ENCODE measurements at regions not wholly inside any gene's neighbourhood (a gene's known extent, or its start where the extent isn't known, plus 50 kb on each side); places are given as distances from the start of the nearest gene placed in this dataset.
"Not testable (repeated sequence)": the region's sequence is repeated elsewhere in the genome, so short reads cannot be mapped to it uniquely, and the experiment has no call there.

GRCh38 chr14:56000846-56001245, 117.4 kb upstream of the PELI2 start:
- in situ Hi-C loops (cut with HindIII; ENCODE audit: low sequenced_read_pairs) = no loop called here
- DNase-seq (ENCODE audit: low spot score) = no peak

- in situ Hi-C loops (cut with HindIII; ENCODE audit: low sequenced_read_pairs) = no loop called here
- DNase-seq (ENCODE audit: low spot score) = no peak
Observed at GRCh38 chr14:56002342-56002741, 115.9 kb upstream of the PELI2 start.

GRCh38 chr14:56002876-56003625, 115.2 kb upstream of the PELI2 start:
- in situ Hi-C loops (cut with HindIII; ENCODE audit: low sequenced_read_pairs) = no loop called here
- no peak for DNase-seq (ENCODE audit: low spot score)

GRCh38 chr14:56004323-56004722, 113.9 kb upstream of the PELI2 start:
- no peak for DNase-seq (ENCODE audit: low spot score)
- in situ Hi-C loops (cut with HindIII; ENCODE audit: low sequenced_read_pairs) = no loop called here

- in situ Hi-C loops (cut with HindIII; ENCODE audit: low sequenced_read_pairs) = no loop called here
- no peak for DNase-seq (ENCODE audit: low spot score)
Observed at GRCh38 chr14:56004786-56005185, 113.4 kb upstream of the PELI2 start.

GRCh38 chr14:56005191-56006053, 112.8 kb upstream of the PELI2 start:
- in situ Hi-C loops (cut with HindIII; ENCODE audit: low sequenced_read_pairs) = no loop called here
- DNase-seq (ENCODE audit: low spot score) = no peak

GRCh38 chr14:56007491-56007890, 110.7 kb upstream of the PELI2 start:
- in situ Hi-C loops (cut with HindIII; ENCODE audit: low sequenced_read_pairs) = not testable (repeated sequence)

GRCh38 chr14:56008150-56008549, 110.1 kb upstream of the PELI2 start:
- in situ Hi-C loops (cut with HindIII; ENCODE audit: low sequenced_read_pairs) = no loop called here
- no peak for DNase-seq (ENCODE audit: low spot score)

More at GRCh38 chr14:56007491-56007890, 110.7 kb upstream of the PELI2 start:
- DNase-seq (ENCODE audit: low spot score) = not testable (repeated sequence)

- in situ Hi-C loops (cut with HindIII; ENCODE audit: low sequenced_read_pairs) = not testable (repeated sequence)
Observed at GRCh38 chr14:56008661-56009060, 109.5 kb upstream of the PELI2 start.

GRCh38 chr14:56023661-56024081, 94.5 kb upstream of the PELI2 start:
- DNase-seq (ENCODE audit: low spot score) = no peak
- in situ Hi-C loops (cut with HindIII; ENCODE audit: low sequenced_read_pairs) = no loop called here

More at GRCh38 chr14:56008661-56009060, 109.5 kb upstream of the PELI2 start:
- DNase-seq (ENCODE audit: low spot score) = not testable (repeated sequence)

- peak; percentile 84 for DNase-seq (ENCODE audit: low spot score)
- in situ Hi-C loops (cut with HindIII; ENCODE audit: low sequenced_read_pairs) = no loop called here
Observed at GRCh38 chr14:56025191-56025590, 93.0 kb upstream of the PELI2 start.

- in situ Hi-C loops (cut with HindIII; ENCODE audit: low sequenced_read_pairs) = no loop called here
- DNase-seq (ENCODE audit: low spot score) = no peak
Observed at GRCh38 chr14:56026506-56026905, 91.7 kb upstream of the PELI2 start.

- DNase-seq (ENCODE audit: low spot score) = no peak
- in situ Hi-C loops (cut with HindIII; ENCODE audit: low sequenced_read_pairs) = no loop called here
Observed at GRCh38 chr14:56027421-56027820, 90.8 kb upstream of the PELI2 start.

- in situ Hi-C loops (cut with HindIII; ENCODE audit: low sequenced_read_pairs) = no loop called here
- no peak for DNase-seq (ENCODE audit: low spot score)
Observed at GRCh38 chr14:56027916-56028712, 90.1 kb upstream of the PELI2 start.

- in situ Hi-C loops (cut with HindIII; ENCODE audit: low sequenced_read_pairs) = no loop called here
- DNase-seq (ENCODE audit: low spot score) = no peak
Observed at GRCh38 chr14:56036353-56036752, 81.9 kb upstream of the PELI2 start.

- no peak for DNase-seq (ENCODE audit: low spot score)
- in situ Hi-C loops (cut with HindIII; ENCODE audit: low sequenced_read_pairs) = no loop called here
Observed at GRCh38 chr14:56040121-56040520, 78.1 kb upstream of the PELI2 start.

GRCh38 chr14:56044196-56044595, 74.0 kb upstream of the PELI2 start:
- DNase-seq (ENCODE audit: low spot score) = no peak
- in situ Hi-C loops (cut with HindIII; ENCODE audit: low sequenced_read_pairs) = no loop called here

GRCh38 chr14:56046546-56046945, 71.7 kb upstream of the PELI2 start:
- no peak for DNase-seq (ENCODE audit: low spot score)
- in situ Hi-C loops (cut with HindIII; ENCODE audit: low sequenced_read_pairs) = no loop called here

GRCh38 chr14:56046996-56047395, 71.2 kb upstream of the PELI2 start:
- in situ Hi-C loops (cut with HindIII; ENCODE audit: low sequenced_read_pairs) = no loop called here
- no peak for DNase-seq (ENCODE audit: low spot score)

GRCh38 chr14:56049536-56049935, 68.7 kb upstream of the PELI2 start:
- in situ Hi-C loops (cut with HindIII; ENCODE audit: low sequenced_read_pairs) = no loop called here
- no peak for DNase-seq (ENCODE audit: low spot score)
